Prostate gland (tissue), 2 donors: ENCODE measurements at regions not wholly inside any gene's neighbourhood (a gene's known extent, or its start where the extent isn't known, plus 50 kb on each side); places are given as distances from the start of the nearest gene placed in this dataset.
"Not testable (repeated sequence)": the region's sequence is repeated elsewhere in the genome, so short reads cannot be mapped to it uniquely, and the experiment has no call there.

Experiments used
- CTCF ChIP-seq, 4 experiments: fragments of 200-600 bp in 2 of 4; fragments of 450-650 bp in 2 of 4; sonication (generic) in 2 of 4; IDR thresholded peaks; 1 replicate in 3 of 4; 2 replicates in 1 of 4; pipeline ENCODE4 v1.5.1; 2016 to 2019; ENCODE audit warnings: antibody characterized with exemption in 4 of 4, mild to moderate bottlenecking in 2 of 4, moderate library complexity in 2 of 4
- POLR2A ChIP-seq: fragments of 450-650 bp; IDR thresholded peaks from one replicate; pipeline ENCODE4 v1.6.1; 2016; ENCODE audit warnings: antibody characterized with exemption, mild to moderate bottlenecking
- POLR2AphosphoS5 ChIP-seq: sonication (generic); formaldehyde crosslinking; IDR thresholded peaks from one replicate; pipeline ENCODE4 v1.6.1; 2017; ENCODE audit warnings: antibody characterized with exemption

GRCh38 chr22:49336483-49336882 lies 491.2 kb downstream of the BRD1 start:
- TF ChIP-seq CTCF (IDR thresholded peaks at IDR 0.05); POLR2A; POLR2AphosphoS5: not testable (repeated sequence)
